MM.1S (cell line): ENCODE measurements at regions not wholly inside any gene's neighbourhood (a gene's known extent, or its start where the extent isn't known, plus 50 kb on each side); places are given as distances from the start of the nearest gene placed in this dataset.

Experiments used
- EZH2 ChIP-seq: fragments of 300-600 bp; sonication (generic); optimal IDR thresholded peaks from 2 replicates; pipeline ENCODE3; 2017; ENCODE audit warnings: low read depth, mild to moderate bottlenecking, antibody characterized with exemption, low read length, mixed read lengths
- TF ChIP-seq, protein P1 (sequence below): fragments of 300-600 bp; sonication (generic); IDR thresholded peaks from 2 replicates; pipeline ENCODE4 v1.5.1; 2016; ENCODE audit warnings: antibody characterized with exemption, low read length, mixed read lengths

DNA sequence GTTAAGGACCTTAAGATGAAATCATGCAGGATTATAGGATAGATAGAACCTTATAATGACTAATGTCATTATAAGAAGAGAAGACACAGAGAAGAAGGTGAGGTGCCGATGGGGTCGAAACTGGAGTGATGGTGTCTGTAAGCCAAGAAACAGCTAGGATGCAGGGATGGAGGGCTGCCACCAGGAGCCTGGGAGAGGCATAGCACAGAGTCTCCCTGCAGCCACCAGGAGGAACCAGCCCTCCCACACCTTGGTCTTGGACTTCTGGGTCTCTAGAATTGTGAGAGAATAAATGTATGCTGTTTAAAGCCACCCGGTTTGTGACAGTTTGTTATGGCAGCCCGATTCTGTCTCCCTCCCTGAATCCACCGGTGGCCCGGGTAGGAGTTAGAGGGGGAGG lies 337.2 kb upstream of the AJAP1 start:
- no peak for TF ChIP-seq EZH2
- TF ChIP-seq, protein P1, sequence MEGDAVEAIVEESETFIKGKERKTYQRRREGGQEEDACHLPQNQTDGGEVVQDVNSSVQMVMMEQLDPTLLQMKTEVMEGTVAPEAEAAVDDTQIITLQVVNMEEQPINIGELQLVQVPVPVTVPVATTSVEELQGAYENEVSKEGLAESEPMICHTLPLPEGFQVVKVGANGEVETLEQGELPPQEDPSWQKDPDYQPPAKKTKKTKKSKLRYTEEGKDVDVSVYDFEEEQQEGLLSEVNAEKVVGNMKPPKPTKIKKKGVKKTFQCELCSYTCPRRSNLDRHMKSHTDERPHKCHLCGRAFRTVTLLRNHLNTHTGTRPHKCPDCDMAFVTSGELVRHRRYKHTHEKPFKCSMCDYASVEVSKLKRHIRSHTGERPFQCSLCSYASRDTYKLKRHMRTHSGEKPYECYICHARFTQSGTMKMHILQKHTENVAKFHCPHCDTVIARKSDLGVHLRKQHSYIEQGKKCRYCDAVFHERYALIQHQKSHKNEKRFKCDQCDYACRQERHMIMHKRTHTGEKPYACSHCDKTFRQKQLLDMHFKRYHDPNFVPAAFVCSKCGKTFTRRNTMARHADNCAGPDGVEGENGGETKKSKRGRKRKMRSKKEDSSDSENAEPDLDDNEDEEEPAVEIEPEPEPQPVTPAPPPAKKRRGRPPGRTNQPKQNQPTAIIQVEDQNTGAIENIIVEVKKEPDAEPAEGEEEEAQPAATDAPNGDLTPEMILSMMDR, result no peak
